ENCODE measurements at regions not wholly inside any gene's neighbourhood (a gene's known extent, or its start where the extent isn't known, plus 50 kb on each side); places are given as distances from the start of the nearest gene placed in this dataset.

- Histone ChIP-seq H3K9me3 (ENCODE audit: control insufficient read depth, insufficient read depth, low read length) (peaks cover 22% of the 10 kb centered on the region), H3K4me1 (ENCODE audit: control insufficient read depth, low read length) (peaks cover 34% of the 10 kb centered on the region), H4K20me1 (ENCODE audit: control insufficient read depth, insufficient read depth, low read depth, low read length) (no peaks in the 10 kb centered on the region), H3K27ac (ENCODE audit: low read depth, low read length) (peak overlapping the region; percentile 55), H3K79me2 (ENCODE audit: control insufficient read depth, low read length) (no peaks in the 10 kb centered on the region), H3K4me2 (ENCODE audit: low read length) (peak overlapping the region; percentile 60), H3K4me3 (ENCODE audit: low read length) (peak overlapping the region; percentile 49), H3K9me2 (replicated peaks; ENCODE audit: control insufficient read depth, low read length) (no peaks in the 10 kb centered on the region), H3F3A (ENCODE audit: control insufficient read depth, insufficient read depth) (peaks cover 2% of the 10 kb centered on the region; the same call in 1 of the 2 replicates), H3K27me3 (ENCODE audit: control insufficient read depth, low read length) (no peaks in the 10 kb centered on the region), H3K36me3 (ENCODE audit: control insufficient read depth, low read length) (peaks cover 17% of the 10 kb centered on the region)
- no peak for TF ChIP-seq EZH2phosphoT487 (IDR thresholded peaks at IDR 0.05; ENCODE audit: borderline replicate concordance, low read length)
- TF ChIP-seq CTCF (IDR thresholded peaks at IDR 0.05; ENCODE audit: low read depth, low read length, poor library complexity, severe bottlenecking), result no peak
Measured at GRCh38 chr12:14284184-14284722, 81.2 kb upstream of the ATF7IP start.

DNA sequence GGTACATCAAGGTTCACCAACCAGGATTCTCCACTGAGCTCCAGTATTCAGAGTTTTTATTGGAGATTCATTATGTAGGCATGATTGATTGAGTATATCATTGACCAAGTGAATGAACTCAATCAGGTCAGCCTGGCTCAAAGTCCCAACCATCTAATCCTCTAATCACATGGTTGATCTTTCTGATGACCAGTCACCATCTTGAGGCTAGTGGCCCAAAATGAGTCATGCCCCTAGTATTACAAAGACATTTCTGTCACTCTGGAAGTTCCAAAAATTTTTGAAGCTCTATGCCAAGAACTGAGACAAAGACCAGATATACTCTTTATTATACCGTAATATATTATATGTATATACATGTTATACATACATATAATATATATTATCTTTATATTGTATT lies 75.9 kb upstream of the ATF7IP start:
- H3K79me2 ChIP-seq (ENCODE audit: control insufficient read depth, low read length), result no peaks in the 10 kb centered on the region
- H3K4me2 ChIP-seq (ENCODE audit: low read length), result no peak overlapping the region

GRCh38 chr12:14290951-14291350 lies 74.5 kb upstream of the ATF7IP start:
- no peaks in the 10 kb centered on the region for H3K9me2 ChIP-seq (replicated peaks; ENCODE audit: control insufficient read depth, low read length)
- H3K4me1 ChIP-seq (ENCODE audit: control insufficient read depth, low read length), result peaks cover 16% of the 10 kb centered on the region
- peak overlapping the region; percentile 18 for H3K4me3 ChIP-seq (ENCODE audit: low read length)
- H3K27ac ChIP-seq (ENCODE audit: low read depth, low read length), result 0 out of 2 replicates have a peak overlapping the region, but pooled peaks have one; percentile 8
- no peaks in the 10 kb centered on the region for H3K79me2 ChIP-seq (ENCODE audit: control insufficient read depth, low read length)
- H3K4me2 ChIP-seq (ENCODE audit: low read length), result peak overlapping the region; percentile 55
- H3K27me3 ChIP-seq (ENCODE audit: control insufficient read depth, low read length), result no peaks in the 10 kb centered on the region
- H4K20me1 ChIP-seq (ENCODE audit: control insufficient read depth, insufficient read depth, low read depth, low read length), result no peaks in the 10 kb centered on the region
- H3K36me3 ChIP-seq (ENCODE audit: control insufficient read depth, low read length), result 0 out of 2 replicates have a peak, but pooled peaks cover 3% of the 10 kb centered on the region
- TF ChIP-seq EZH2phosphoT487 (IDR thresholded peaks at IDR 0.05; ENCODE audit: borderline replicate concordance, low read length) (no peak), CTCF (IDR thresholded peaks at IDR 0.05; ENCODE audit: low read depth, low read length, poor library complexity, severe bottlenecking) (no peak)
- peaks cover 12% of the 10 kb centered on the region for H3K9me3 ChIP-seq (ENCODE audit: control insufficient read depth, insufficient read depth, low read length)
- no peaks in the 10 kb centered on the region for H3F3A ChIP-seq (ENCODE audit: control insufficient read depth, insufficient read depth)

More for the DNA sequence above, 75.9 kb upstream of the ATF7IP start:
- no peaks in the 10 kb centered on the region for H3K9me2 ChIP-seq (replicated peaks; ENCODE audit: control insufficient read depth, low read length)
- H3K4me1 ChIP-seq (ENCODE audit: control insufficient read depth, low read length), result peaks cover 18% of the 10 kb centered on the region
- no peaks in the 10 kb centered on the region for H3F3A ChIP-seq (ENCODE audit: control insufficient read depth, insufficient read depth)
- H4K20me1 ChIP-seq (ENCODE audit: control insufficient read depth, insufficient read depth, low read depth, low read length), result no peaks in the 10 kb centered on the region
- 0 out of 2 replicates have a peak, but pooled peaks cover 3% of the 10 kb centered on the region for H3K36me3 ChIP-seq (ENCODE audit: control insufficient read depth, low read length)
- H3K27ac ChIP-seq (ENCODE audit: low read depth, low read length), result no peak overlapping the region
- H3K9me3 ChIP-seq (ENCODE audit: control insufficient read depth, insufficient read depth, low read length), result peaks cover 15% of the 10 kb centered on the region
- H3K27me3 ChIP-seq (ENCODE audit: control insufficient read depth, low read length), result no peaks in the 10 kb centered on the region
- TF ChIP-seq CTCF (IDR thresholded peaks at IDR 0.05; ENCODE audit: low read depth, low read length, poor library complexity, severe bottlenecking) (no peak), EZH2phosphoT487 (IDR thresholded peaks at IDR 0.05; ENCODE audit: borderline replicate concordance, low read length) (no peak)
- no peak overlapping the region for H3K4me3 ChIP-seq (ENCODE audit: low read length)

Measured in DOHH2 (cell line).